DOHH2 (cell line): ENCODE measurements at regions not wholly inside any gene's neighbourhood (a gene's known extent, or its start where the extent isn't known, plus 50 kb on each side); places are given as distances from the start of the nearest gene placed in this dataset.

Experiments
- H3F3A ChIP-seq: fragments of 200-600 bp; sonication (generic), shearing (Covaris generic); 2 replicates; pipeline ENCODE4 v1.6.0; 2016; ENCODE audit warnings: antibody characterized with exemption, mild to moderate bottlenecking; ENCODE audit not compliant: control insufficient read depth, insufficient read depth
- H3K27ac ChIP-seq: fragments of 200-600 bp; sonication (generic); 2 replicates; pipeline ENCODE4 v1.5.1; 2014; ENCODE audit warnings: low read depth, mild to moderate bottlenecking, low read length, moderate library complexity
- H3K27me3 ChIP-seq: fragments of 200-600 bp; sonication (generic); 2 replicates; pipeline ENCODE4 v1.6.1; 2014; ENCODE audit warnings: mild to moderate bottlenecking, low read length, mixed read lengths; ENCODE audit not compliant: control insufficient read depth
- H3K36me3 ChIP-seq: fragments of 200-600 bp; sonication (generic); 2 replicates; pipeline ENCODE4 v1.6.1; 2014; ENCODE audit warnings: mild to moderate bottlenecking, low read length, moderate library complexity, mixed read lengths; ENCODE audit not compliant: control insufficient read depth
- H3K4me1 ChIP-seq: fragments of 200-600 bp; sonication (generic); 2 replicates; pipeline ENCODE4 v1.6.1; 2014; ENCODE audit warnings: mild to moderate bottlenecking, low read length, mixed read lengths; ENCODE audit not compliant: control insufficient read depth
- H3K4me2 ChIP-seq: fragments of 200-600 bp; sonication (generic); 2 replicates; pipeline ENCODE4 v1.6.0; 2014; ENCODE audit warnings: mild to moderate bottlenecking, low read length, moderate library complexity
- H3K4me3 ChIP-seq: fragments of 200-600 bp; sonication (generic); 2 replicates; pipeline ENCODE4 v1.5.1; 2014; ENCODE audit warnings: mild to moderate bottlenecking, low read length, mixed read lengths
- H3K79me2 ChIP-seq: fragments of 200-600 bp; sonication (generic); 2 replicates; pipeline ENCODE4 v1.6.1; 2014; ENCODE audit warnings: mild to moderate bottlenecking, low read length, mixed read lengths; ENCODE audit not compliant: control insufficient read depth
- H3K9me2 ChIP-seq: fragments of 200-600 bp; sonication (generic); replicated peaks from 2 replicates; pipeline ENCODE4 v1.6.1; 2014; ENCODE audit warnings: mild to moderate bottlenecking, low read length, mixed read lengths; ENCODE audit not compliant: control insufficient read depth
- H3K9me3 ChIP-seq: fragments of 200-600 bp; sonication (generic); 2 replicates; pipeline ENCODE4 v1.6.1; 2014; ENCODE audit warnings: antibody characterized with exemption, low read length, mixed read lengths; ENCODE audit not compliant: control insufficient read depth, insufficient read depth
- H4K20me1 ChIP-seq: fragments of 200-600 bp; sonication (generic); 2 replicates; pipeline ENCODE4 v1.6.0; 2014; ENCODE audit warnings: low read depth, mild to moderate bottlenecking, antibody characterized with exemption, low read length, moderate library complexity; ENCODE audit not compliant: control insufficient read depth, insufficient read depth
- EZH2phosphoT487 ChIP-seq: fragments of 200-600 bp; sonication (generic); IDR thresholded peaks from 2 replicates; pipeline ENCODE4 v1.6.1; 2017; ENCODE audit warnings: borderline replicate concordance, mild to moderate bottlenecking, antibody characterized with exemption, low read length, moderate library complexity, mixed read lengths
- TF ChIP-seq, protein P1 (sequence below): fragments of 200-600 bp; sonication (generic); IDR thresholded peaks from one replicate; pipeline ENCODE4 v1.5.1; 2014; ENCODE audit warnings: antibody characterized with exemption, mild to moderate bottlenecking, low read depth, low read length; ENCODE audit not compliant: poor library complexity, severe bottlenecking

DNA sequence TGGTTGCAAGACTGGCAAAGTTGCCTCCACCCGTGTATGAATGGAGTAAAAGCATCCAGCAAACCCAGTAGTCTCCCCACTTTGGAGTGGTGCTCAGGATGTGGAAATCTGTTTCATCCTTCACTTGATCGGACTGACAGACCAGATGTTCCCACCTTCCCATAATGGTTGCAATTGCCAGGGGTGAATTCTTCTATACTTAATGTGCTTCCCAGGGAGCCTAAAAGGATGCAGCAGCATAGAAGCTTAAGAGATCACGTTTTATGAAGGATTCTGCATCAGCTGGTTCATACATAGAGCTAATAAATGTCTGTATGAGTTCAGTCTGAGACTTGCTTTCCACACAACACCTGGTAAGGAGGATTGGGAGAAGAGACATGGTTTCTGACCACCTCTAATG lies 198.8 kb upstream of the S1PR3 start:
- no peaks in the 10 kb centered on the region for H3F3A ChIP-seq
- H3K36me3 ChIP-seq: no peaks in the 10 kb centered on the region
- H3K4me3 ChIP-seq: no peak overlapping the region
- H3K4me2 ChIP-seq: no peak overlapping the region
- H3K27ac ChIP-seq: no peak overlapping the region
- H4K20me1 ChIP-seq: no peaks in the 10 kb centered on the region
- H3K4me1 ChIP-seq: peaks cover 6% of the 10 kb centered on the region
- TF ChIP-seq, protein P1, sequence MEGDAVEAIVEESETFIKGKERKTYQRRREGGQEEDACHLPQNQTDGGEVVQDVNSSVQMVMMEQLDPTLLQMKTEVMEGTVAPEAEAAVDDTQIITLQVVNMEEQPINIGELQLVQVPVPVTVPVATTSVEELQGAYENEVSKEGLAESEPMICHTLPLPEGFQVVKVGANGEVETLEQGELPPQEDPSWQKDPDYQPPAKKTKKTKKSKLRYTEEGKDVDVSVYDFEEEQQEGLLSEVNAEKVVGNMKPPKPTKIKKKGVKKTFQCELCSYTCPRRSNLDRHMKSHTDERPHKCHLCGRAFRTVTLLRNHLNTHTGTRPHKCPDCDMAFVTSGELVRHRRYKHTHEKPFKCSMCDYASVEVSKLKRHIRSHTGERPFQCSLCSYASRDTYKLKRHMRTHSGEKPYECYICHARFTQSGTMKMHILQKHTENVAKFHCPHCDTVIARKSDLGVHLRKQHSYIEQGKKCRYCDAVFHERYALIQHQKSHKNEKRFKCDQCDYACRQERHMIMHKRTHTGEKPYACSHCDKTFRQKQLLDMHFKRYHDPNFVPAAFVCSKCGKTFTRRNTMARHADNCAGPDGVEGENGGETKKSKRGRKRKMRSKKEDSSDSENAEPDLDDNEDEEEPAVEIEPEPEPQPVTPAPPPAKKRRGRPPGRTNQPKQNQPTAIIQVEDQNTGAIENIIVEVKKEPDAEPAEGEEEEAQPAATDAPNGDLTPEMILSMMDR: no peak
- TF ChIP-seq EZH2phosphoT487: no peak
- H3K27me3 ChIP-seq: no peaks in the 10 kb centered on the region
- H3K9me2 ChIP-seq: no peaks in the 10 kb centered on the region
- no peaks in the 10 kb centered on the region; the same call in 1 of the 2 replicates for H3K9me3 ChIP-seq
- no peaks in the 10 kb centered on the region for H3K79me2 ChIP-seq

DNA sequence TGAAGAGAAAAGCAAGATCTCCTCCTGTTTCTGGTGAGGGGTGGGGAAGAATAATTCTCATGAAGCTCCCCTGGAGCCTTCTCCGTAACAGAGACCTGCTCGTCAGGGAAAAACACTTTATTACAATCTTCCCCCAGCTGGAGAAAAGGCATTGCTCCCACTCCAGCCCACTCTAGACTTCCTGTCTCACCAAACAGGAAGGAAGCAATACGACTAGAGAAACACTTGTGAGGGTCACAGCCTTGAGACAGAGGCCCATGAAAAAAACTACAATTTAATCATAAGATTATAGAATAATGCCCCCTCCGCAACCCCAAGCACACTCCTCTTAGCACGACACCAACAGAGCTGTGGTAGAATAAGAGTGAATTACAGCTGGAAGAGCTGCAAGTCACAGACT lies 197.2 kb upstream of the S1PR3 start:
- no peak overlapping the region for H3K4me3 ChIP-seq
- no peaks in the 10 kb centered on the region for H4K20me1 ChIP-seq

DNA sequence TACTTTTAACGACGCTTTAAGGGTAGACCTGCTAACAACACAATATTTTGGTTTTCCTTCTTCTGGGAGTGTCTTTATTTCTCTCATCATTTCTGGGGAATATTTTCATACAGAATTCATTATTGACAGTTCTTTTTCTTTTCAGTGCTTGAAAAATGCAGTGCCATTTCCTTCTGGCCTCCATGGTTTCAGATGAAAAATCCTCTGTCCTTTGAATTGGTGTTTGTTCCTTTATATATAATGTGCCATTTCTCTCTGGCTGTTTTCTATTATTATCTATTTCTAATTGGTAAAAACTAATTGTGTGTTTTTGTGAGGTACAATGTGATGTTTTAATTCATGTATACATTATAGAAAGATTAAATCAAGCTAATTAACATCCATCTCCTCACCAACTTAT lies 194.3 kb upstream of the S1PR3 start:
- Histone ChIP-seq H3K4me1 (peaks cover 6% of the 10 kb centered on the region), H3K4me2 (no peak overlapping the region), H4K20me1 (no peaks in the 10 kb centered on the region), H3K27ac (no peak overlapping the region), H3F3A (no peaks in the 10 kb centered on the region), H3K79me2 (no peaks in the 10 kb centered on the region), H3K36me3 (no peaks in the 10 kb centered on the region), H3K9me2 (no peaks in the 10 kb centered on the region), H3K4me3 (no peak overlapping the region), H3K9me3 (no peaks in the 10 kb centered on the region; the same call in 1 of the 2 replicates), H3K27me3 (no peaks in the 10 kb centered on the region)
- TF ChIP-seq, protein P1: no peak
- TF ChIP-seq EZH2phosphoT487: no peak

More for the DNA sequence above, 197.2 kb upstream of the S1PR3 start:
- Histone ChIP-seq H3K27ac (no peak overlapping the region), H3K9me3 (no peaks in the 10 kb centered on the region; the same call in 1 of the 2 replicates), H3K9me2 (no peaks in the 10 kb centered on the region), H3K4me2 (no peak overlapping the region), H3K4me1 (peaks cover 6% of the 10 kb centered on the region), H3K36me3 (no peaks in the 10 kb centered on the region), H3K79me2 (no peaks in the 10 kb centered on the region), H3K27me3 (no peaks in the 10 kb centered on the region), H3F3A (no peaks in the 10 kb centered on the region)
- no peak for TF ChIP-seq EZH2phosphoT487
- TF ChIP-seq, protein P1: no peak

DNA sequence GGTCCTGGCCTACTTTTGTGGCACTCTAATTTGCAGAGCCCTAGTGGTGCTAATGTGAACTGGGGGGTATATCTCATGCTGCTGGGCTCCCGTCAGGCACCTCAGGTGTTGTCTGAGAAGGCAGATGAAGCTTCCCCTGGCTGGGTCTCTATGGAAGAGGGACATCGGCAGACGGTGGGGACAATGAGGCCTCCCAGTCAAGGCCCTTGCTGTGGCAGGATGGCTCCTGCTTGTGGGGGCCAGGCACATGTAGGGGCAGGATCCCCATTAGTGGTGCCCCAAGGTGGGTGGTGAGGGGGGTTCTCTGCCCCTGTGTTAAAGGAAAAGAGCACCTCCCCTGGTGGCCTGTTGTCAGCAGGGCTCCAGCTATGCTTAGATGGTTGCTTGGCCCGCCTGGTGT lies 192.8 kb upstream of the S1PR3 start:
- no peaks in the 10 kb centered on the region for H3K36me3 ChIP-seq
- H3K27ac ChIP-seq: no peak overlapping the region
- no peak for TF ChIP-seq EZH2phosphoT487
- TF ChIP-seq, protein P1: no peak
- no peaks in the 10 kb centered on the region for H3K27me3 ChIP-seq
- H3K79me2 ChIP-seq: no peaks in the 10 kb centered on the region
- H3K4me2 ChIP-seq: no peak overlapping the region
- H4K20me1 ChIP-seq: no peaks in the 10 kb centered on the region
- no peaks in the 10 kb centered on the region; the same call in 1 of the 2 replicates for H3K9me3 ChIP-seq
- no peaks in the 10 kb centered on the region for H3F3A ChIP-seq
- peaks cover 10% of the 10 kb centered on the region for H3K4me1 ChIP-seq
- no peak overlapping the region for H3K4me3 ChIP-seq
- no peaks in the 10 kb centered on the region for H3K9me2 ChIP-seq
